IPS-NIHi7 (cell line): ENCODE measurements at regions not wholly inside any gene's neighbourhood (a gene's known extent, or its start where the extent isn't known, plus 50 kb on each side); places are given as distances from the start of the nearest gene placed in this dataset.

ENCODE experiments used
- DNase-seq: peaks from one replicate; pipeline ENCODE4 v3.0.0; 2012; ENCODE audit warnings: mixed read lengths; ENCODE audit errors: extremely low spot score

DNA sequence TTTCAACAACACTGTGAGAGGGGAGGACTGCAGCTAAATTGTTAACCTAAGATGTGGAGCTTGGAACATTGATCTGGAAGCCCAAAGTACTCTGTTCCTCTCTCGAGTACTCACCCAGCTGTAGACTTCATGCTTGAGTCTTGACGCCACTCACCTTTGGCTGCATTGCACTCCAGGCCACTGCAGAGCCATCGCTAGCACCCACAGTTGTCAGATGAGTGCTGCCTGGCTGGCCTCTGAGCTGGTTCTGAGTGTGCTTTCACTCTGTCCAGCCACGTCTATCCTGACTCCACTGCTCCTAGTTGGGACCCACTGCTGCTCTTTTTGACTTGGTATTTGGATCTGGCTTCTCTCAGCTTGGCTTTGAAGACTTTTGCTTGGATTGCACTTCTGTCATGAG, 552.1 kb downstream of the DCDC2C start:
- no peak for DNase-seq

DNA sequence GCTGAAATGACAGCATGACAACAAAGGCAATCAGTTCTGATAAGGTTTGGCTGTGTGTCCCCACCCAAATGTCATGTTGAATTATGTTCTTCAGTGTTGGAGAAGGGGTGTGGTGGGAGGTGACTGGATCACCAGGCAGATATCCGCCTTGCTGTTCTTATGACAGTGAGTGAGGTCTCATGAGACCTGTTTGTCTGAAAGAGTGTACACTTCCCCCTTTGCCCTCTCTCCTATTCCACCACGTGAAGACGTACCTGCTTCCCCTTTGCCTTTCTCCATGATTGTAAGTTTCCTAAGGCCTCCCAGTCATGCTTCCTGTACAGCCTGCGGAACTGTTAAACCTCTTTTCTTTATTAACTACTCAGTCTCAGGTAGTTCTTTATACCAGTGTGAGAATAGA, 553.0 kb downstream of the DCDC2C start:
- DNase-seq: no peak

DNA sequence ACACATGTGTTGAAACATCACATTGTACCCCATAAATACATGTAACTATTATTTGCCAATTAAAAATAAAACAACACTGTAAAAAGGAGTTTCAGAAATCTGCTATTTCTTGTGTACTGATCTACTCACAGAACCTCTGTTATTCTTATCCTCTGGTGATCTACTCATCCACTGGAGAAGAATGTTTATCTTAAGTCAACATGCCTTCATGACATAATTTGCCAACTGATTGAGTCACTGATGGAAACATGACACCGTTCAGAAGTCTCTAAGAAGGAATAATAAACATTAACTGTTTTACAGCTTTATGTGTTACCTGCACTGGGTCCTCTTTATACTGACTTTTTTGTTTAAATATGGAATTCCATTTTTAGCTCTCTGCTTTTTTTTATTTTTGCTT, 555.2 kb downstream of the DCDC2C start:
- DNase-seq: no peak

DNA sequence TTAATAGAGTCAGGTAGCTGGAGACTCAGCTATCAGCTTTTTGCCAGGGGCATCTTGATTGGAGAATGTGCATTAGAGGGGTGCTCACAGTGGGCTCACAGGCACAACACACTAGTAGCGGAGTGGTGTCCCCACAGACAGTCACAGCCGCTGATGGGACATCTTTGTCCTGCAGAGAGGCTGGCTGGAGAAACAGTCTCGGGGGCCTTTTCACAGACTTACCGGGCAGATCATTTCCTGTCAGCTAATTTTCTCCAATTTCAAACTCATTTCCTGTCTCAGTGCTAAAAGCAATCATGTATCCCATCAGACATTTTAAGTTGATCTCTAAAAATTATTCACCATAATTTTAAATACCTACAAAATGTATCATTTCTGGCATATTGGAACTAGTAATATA, 562.6 kb downstream of the DCDC2C start:
- DNase-seq: no peak

DNA sequence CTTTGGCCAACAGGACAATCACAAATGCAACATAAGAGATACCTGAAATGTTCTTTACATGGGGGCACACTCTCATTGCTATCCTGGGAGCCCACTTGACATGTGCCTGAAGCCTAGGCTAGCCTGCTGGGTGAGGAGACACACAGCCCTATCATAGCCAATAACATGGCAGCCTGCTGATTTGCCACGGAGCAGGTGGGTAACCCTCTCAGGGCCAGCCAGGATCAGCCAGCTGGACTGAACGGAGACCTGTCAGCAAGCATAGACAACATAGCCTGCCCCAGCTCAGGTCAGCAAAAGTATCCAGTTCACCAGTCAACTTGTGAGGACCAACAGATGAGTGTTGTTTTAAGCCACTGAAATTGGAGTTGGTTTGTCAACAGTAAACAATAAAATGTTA, 566.5 kb downstream of the DCDC2C start:
- no peak for DNase-seq

DNA sequence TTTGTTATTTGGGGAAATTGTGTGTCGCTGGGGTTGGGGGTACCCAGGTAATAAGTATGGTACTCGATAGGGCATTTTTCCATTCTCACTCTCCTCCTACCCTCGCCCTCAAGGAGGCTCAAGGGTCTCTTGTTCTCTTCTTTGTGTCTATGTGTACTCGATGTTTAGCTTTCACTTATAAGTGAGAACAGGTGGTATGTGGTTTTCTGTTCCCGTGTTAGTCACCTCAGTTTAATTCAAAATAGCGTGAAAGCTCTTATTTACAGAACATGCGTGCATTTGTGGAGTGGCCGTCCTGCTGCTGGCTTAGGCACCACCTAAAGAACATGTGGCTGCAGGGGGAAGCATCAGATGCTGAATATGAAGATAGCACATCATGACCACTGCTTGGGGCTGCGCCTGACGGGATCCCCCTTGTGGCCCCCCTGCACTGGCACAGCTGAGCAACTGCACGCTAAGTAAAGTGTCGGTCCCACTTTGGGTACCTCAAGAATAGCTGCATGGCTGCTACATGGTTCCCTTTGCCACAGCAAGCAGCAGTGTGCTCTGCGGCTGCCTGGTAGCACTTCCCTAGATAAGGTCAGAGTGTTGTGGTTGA, 569.0 kb downstream of the DCDC2C start:
- DNase-seq: no peak

DNA sequence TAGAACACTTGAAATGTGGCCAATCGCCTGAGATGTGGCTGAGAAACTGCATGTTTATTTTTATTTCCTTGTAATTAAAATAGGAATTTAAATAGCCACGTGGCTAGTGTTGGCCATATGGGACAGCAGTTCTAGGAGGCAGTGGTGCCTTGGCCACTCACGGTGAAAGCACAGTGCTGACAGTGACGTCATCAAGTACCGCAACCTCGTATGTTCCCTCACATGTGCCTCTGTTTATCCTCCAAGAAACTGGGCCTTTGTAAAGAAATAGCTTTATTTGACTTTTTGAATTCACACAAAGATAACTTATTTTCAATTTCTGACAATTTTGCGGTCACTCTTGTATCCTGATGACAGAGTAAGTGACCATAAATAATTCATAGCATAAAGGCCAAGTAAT, 575.0 kb downstream of the DCDC2C start:
- DNase-seq: no peak

DNA sequence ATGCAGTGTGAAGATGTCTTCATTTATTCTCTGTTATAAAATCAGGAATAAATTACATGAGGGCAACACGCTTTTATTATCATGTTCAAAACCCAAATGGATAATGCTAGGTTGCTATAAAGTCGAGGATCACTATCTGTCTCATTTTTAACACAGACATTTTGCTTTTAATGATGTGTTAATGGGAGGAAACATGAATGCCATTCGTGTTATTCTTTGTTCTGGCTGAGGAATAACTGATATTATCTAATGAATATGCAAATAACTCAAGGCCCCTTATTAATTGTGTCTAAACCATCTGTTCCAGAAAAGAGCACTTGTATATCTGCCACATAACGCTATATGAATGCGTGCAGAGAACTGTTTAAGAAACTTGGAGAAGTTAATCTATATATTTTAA, 576.1 kb downstream of the DCDC2C start:
- no peak for DNase-seq

DNA sequence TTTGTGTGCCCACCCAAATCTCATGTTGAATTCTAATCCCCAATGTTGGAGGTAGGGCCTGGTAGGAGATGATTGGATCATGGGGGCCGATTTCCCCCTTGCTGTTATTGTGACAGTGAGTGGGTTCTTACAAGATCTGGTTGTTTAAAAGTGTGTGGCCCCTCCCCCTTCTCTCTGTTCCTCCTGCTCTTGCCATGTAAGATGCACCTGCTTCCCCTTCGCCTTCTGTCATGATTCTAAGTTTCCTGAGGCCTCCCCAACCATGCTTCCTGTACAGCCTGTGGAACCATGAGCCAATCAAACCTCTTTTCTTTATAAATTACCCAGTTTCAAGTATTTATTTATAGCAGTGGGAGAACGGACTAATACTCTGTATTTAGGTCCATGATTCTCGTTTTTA, 588.1 kb downstream of the DCDC2C start:
- DNase-seq: no peak

DNA sequence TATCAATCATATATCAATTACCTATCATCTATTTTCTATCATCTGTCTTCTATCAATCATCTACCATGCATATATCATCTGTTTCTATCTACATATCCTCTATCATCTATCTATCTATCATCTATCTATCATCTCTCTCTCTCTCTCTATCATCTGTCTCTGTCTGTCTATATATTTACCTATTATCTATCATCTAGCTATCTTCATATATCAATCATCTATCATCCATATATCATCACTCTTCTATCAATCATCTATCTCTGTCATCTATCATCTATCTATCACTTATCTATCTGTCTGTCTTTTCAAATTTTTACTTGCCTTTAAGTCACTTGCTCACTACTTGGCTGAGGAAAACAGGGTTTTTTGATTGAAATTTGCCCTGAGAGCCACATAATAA, 592.3 kb downstream of the DCDC2C start:
- no peak for DNase-seq

DNA sequence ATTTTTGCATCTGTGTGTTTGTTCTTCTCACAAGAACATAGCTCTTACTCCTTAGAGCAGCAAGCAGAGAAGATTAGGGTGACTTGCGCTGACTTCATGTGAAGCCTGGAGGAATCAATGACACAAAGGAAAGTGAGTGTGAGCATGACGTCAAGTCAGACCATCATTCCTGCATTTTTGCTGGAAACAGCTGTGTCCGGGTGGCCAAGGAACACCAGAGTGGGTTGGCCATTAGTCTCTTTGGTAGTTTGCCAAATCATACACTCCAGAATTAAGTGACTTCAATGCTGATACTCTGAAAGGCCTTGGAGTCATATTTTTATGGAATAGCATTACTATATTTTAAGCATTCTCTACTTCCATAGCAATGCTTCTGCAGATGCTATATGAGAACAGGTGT, 597.2 kb downstream of the DCDC2C start:
- no peak for DNase-seq

DNA sequence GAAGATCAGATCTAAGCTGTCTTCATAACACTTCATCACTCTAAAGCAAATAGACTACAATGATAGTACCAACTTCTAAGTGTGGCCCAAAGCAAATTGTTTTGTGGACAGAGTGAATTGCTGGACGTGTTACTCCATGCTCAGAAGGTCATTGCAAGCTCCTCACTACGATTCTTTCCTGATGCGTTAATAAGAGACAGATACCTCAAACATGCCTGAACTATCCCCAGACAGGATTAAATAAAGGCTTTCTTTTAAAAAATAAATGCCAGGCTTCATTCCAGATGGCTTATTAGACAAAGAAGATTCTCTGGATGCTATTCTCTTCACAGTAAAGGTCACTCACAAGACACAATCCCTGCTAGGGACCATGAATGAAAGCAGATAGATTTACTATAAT, 621.2 kb downstream of the DCDC2C start:
- no peak for DNase-seq

DNA sequence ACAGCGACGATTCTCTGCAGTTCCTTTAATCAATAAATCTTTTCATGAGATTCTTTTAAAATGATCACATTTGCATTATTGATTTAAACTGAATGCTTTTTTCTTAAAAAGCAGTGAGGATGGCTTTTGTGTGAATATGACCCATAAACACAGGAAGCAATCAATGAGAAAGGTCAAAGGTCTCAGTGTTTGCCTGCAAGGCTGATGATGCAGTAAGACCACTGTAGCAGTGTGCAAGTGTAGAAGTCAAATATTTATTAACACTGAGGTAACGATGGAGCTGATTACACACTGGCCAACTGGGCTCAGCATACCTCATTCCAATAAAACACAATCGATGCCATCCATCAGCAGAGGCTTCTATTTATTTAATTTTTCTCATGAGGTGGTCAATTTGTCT, 633.5 kb downstream of the DCDC2C start:
- no peak for DNase-seq

DNA sequence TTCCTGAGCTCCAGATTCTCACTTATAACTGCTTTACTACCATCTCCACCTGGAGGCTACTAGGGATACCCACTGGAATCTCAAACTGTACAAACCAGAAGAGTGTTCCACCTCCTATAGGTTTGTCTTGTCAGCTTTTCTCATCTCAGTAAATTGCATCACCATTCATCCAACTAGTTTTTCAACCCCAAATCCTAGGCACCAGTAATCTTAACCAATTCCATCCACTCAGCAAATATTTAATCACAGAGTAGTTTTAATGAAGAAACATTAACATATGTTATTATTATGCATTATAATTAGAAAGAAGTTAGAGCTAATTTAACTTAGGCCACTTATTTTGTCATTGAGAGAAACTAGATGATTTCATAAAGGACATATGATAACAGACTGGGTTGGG, 635.0 kb downstream of the DCDC2C start:
- no peak for DNase-seq

DNA sequence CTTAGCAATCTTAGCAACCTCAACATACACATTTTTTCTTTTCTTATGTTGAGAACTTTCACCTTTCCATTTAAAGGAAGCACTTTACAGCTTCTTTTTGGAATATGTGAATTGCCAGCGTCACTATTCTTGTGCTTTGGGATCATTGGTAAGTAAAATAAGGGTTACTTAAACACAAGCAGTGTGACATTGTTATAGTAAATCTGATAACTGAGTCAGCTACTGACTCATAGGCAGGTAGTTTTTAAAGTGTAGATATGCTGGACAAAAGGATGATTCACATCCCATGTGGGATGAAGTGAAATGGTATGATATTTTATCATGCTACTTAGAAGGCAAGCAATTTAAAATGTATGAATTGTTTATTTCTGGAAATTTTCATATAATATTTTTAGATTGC, 637.2 kb downstream of the DCDC2C start:
- DNase-seq: no peak

DNA sequence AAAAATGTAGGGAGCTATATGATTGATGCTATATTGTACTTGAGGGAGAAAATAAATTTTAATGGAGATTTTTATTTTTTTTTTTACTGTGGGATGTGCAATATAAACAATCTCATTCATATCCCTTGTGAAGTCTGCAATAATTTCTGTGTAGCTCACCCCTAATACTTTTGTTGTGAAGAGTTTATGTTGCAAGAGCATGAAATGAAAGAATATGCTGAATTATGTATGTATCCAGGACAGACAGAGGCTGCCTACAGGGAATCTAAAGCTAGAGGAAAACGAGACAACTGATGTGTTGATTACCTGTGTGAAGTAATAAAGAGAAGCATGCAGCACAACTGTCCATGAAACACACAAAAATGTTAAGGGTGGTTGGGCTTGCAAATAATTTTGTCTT, 643.3 kb downstream of the DCDC2C start:
- no peak for DNase-seq

DNA sequence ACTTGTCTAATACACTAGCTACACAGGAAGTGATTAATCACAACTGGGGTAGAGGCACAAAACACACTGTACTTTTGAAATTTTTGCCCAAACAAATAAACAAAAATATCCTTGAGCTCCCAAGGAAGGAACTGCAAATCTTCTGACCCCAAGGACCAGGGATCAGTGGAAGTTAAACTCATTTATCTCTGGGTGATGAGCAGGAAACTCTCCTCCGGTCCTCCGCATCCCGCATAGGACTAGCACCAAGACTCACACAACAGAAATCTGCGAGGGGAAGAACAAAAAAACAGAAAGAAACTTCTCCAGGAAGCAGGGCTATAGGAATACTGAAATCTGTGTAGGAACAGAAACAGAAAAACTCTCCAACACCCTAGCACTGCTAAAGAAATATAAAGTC, 650.3 kb downstream of the DCDC2C start:
- no peak for DNase-seq

DNA sequence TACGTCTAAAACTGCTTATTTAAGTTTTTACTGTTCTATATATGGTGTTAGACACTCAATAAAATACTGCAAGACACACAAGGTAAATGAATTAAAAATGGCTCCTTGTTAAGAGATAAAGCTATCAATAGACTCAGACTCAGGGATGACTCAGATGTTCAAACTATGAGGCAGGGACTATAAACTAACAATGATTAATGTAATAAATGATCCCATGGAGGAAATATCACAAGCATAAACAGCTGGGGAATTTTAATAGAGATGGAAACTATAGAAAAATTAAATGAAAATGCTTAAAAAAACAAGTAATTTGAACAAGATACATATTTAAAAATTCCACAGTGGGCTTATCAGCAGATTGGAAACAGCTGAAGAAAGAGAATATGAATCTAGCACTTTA, 650.8 kb downstream of the DCDC2C start:
- DNase-seq: no peak

DNA sequence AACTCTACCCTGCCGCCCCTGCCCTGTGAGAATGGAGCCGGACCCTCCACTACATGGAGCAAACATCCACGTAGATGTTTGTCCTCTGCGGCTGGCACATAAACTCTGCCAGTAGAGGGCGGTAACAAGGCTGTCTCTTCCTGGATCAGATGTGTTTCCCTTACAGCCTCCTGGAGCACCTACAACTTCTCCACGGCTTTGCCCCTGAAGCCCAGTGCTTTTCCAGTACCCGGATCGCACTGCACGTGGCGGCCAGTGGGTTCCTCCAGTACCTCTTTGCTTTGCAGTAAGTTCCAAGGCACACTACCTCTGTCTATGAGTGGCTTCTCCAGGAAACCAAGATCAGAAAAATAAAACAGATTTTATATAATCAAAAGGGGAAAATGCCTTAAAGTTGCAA, 651.3 kb downstream of the DCDC2C start:
- peak; percentile 57 for DNase-seq

DNA sequence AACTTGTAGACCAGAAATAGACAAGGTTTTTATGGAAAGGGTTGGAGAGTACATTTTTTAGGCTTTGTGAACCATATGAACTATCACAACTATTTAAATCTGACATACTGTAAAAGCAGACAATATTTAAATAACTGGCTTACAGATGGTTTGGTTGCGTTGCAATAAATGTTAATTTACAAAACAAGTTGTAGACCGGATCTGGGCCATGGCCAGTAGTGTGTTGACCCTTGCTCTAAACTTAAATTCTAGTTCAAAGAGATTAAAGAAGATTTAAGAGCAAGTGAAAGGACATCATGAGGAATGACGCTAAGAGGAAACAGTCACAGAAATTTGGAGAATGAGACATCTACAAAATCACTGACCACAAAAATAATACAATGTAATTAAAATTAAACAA, 652.7 kb downstream of the DCDC2C start:
- no peak for DNase-seq

DNA sequence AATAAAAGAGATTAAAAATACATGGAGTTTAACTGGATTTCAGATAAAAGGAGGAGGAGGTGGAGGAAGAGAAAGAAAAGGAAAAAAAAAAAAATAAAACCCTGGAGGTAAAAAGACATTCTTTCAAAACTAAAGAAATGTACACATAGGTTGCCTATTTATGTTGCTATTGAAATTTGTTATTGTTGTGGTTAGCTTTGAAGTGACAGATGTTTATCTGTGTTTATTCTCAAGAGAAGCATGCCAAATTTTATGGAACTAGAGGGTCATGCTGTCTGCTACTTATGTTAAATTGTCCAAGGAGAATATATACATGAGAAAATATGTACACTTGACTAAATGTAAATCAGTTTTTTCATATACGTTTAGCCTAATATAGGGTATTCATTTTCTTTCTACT, 653.2 kb downstream of the DCDC2C start:
- no peak for DNase-seq

DNA sequence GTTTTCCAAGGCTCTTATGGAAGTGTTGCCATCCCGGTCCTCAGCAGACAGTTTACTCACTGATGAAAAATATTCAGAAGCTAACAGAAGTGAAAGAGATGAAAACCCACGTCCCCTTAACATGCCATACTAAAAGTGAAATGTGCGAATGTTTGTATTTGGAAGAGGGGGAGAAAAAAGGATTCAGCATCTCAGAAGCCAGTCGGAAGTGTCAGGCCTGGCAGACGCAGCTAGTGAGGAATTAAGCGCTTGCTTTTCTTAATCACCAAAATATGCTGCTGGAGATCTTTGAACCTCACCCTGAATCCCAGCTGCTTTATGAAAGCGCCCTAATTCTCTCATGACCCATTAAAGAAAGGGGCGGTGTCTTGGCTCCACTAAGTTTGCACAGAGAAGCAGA, 653.7 kb downstream of the DCDC2C start:
- DNase-seq: no peak

DNA sequence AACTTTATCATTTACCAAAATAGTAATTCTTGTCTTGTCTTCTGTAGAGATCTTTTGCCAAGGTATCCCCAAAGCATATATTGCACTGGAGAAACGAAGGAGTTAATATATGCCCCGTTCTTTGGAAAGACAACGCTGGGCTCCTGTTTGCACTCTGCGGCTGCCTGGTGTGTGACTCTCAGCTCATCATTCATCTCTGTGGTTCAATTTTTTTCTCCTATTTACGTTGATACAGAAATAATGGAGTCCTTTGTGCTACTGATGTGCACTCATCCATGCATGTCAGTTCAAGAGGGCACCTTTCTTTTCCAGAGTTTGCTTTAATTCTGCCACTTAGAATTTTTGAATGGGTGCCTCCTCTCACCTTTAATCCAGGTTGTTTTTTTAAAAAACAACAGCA, 655.5 kb downstream of the DCDC2C start:
- DNase-seq: no peak

DNA sequence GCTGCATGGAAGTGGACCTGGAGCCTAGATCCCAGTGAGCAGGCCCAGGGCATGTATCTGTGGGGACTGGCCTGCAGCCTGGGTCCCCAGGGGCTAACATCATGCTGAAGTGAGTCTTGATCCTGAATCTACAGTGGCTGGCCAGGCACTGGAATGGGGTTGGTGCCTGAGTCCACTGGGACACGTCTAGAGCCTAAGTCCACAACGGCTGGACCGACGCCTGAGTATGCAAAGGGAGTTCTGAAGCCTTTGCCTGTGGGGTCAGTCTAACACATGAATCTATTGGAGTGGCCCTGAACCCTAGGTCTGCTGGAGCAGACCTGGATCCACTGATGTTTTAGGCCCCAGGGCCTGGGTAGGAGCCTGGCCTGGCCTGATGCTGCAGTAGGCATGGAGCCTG, 665.5 kb downstream of the DCDC2C start:
- DNase-seq: no peak
